HG02759 (cell line): ENCODE measurements at regions not wholly inside any gene's neighbourhood (a gene's known extent, or its start where the extent isn't known, plus 50 kb on each side); places are given as distances from the start of the nearest gene placed in this dataset.
"Not testable (repeated sequence)": the region's sequence is repeated elsewhere in the genome, so short reads cannot be mapped to it uniquely, and the experiment has no call there.

Experiments
- ATAC-seq: cut with Tn5 transposase; IDR thresholded peaks from one replicate; pipeline ENCODE4 v1.9.1; 2021; ENCODE audit warnings: mild to moderate bottlenecking, moderate library complexity; ENCODE audit not compliant: unreplicated experiment

GRCh38 chr4:104002318-104002717, 282.5 kb upstream of the TACR3 start:
- ATAC-seq, result not testable (repeated sequence)

DNA sequence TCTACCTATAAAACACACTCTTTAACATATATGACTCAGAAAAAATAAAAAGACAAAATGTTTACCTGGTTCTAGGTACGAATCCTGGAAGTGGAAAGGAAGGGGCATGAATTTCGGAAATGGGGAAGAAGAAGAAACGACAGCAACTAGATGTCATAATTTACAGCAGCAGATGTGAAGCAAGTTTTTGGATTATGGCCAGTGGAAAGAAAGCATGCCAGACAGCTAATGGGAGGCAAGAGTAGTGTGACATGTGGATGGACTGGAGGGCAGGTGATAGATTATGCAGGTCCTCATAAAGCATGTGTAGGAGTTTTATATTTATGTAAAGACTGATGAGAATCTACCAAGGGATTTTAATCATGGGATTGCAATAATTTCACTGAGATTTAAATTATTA, 279.0 kb upstream of the TACR3 start:
- ATAC-seq, result no peak

DNA sequence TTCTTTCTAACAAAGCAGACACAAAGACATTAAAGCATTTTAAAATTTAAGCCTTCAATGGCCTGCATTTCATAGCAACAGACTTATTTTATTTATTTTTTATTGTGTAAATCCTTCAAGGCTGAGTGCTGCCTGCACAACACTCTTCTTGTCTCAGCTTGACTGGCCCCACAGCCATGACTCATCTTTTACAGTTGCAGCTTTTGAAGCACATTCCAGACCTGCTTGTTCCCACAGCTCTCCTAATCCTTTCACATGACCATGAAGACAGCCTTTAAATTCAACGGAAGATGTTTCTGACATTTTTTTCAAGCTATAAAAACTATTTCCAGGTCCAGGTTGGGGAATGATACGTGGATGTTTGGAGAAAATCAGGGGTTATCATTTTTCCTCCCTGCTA, 276.9 kb upstream of the TACR3 start:
- no peak for ATAC-seq

DNA sequence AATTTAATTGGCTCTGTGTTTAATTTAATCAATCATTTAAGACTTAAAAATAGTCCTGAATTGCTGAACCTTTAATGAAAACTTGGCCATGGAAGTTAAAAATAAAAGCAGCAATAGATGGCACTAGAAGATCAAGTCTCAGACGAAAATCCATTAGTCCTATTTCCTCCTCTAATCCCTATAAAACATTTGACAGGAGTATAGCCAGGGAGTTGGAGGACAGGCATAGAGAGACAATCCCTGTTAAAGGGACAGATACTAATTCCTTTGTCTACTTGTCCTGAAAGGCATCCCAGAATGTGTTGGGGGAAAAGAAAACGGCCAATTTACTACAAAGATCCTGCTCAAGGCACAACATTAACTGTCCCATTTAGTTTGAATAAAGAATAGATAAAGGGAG, 276.3 kb upstream of the TACR3 start:
- no peak for ATAC-seq

DNA sequence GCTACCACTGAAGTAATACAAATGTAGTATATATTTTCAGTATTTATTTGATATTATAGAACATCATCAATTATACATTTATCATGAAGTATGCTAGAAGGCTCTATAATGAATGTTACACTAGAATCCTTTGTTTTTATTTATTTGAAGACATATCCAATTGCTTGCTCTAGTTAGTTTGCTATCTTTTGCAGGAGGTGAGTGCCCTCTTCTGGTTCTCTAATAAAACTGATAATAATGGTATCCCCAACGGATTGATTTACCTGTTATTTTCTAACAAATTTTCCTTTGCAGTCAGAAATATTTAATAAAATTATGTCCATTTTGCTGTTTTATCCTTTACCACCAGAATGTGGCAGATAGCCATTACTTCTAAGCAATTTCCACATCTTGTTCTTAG, 274.3 kb upstream of the TACR3 start:
- no peak for ATAC-seq

DNA sequence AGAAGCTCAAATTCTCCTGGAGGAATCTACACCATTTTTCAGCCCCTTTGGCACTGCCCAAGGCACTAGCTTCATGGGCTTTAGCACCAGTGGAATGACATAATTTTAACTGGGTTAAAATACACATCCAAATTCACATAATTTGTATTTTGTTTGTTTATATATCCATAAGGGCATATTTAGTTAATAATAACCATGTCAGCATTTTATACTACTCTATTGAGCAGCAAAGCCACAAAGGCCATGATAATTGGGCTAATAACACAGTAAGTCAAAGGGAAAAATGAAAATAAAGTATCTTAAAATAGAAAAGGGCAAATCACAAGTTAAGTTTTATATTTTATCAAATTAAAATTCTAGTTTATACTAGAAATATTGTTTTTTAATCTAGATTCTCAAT, 262.7 kb upstream of the TACR3 start:
- no peak for ATAC-seq

GRCh38 chr4:103948244-103949018, 228.6 kb upstream of the TACR3 start:
- ATAC-seq, result no peak

DNA sequence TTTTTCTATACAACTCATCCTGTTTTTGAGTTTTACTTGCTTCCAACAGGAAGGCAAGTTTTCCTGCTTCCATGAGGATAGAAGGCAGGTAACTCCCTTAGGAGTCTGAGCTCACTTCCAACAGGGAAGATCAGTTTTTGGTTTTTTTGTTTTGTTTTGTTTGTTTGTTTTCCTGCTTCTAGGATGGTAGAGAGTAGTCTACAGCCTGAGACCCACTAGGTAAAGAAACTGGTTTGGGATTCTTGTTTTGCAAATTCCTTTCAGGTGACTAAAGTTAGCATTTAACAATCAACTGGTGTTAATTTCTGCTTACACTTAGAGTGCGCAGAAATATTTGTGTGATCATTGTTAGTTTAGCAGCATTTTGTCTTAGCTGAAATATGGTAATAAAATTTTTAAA, 227.8 kb upstream of the TACR3 start:
- ATAC-seq, result no peak

DNA sequence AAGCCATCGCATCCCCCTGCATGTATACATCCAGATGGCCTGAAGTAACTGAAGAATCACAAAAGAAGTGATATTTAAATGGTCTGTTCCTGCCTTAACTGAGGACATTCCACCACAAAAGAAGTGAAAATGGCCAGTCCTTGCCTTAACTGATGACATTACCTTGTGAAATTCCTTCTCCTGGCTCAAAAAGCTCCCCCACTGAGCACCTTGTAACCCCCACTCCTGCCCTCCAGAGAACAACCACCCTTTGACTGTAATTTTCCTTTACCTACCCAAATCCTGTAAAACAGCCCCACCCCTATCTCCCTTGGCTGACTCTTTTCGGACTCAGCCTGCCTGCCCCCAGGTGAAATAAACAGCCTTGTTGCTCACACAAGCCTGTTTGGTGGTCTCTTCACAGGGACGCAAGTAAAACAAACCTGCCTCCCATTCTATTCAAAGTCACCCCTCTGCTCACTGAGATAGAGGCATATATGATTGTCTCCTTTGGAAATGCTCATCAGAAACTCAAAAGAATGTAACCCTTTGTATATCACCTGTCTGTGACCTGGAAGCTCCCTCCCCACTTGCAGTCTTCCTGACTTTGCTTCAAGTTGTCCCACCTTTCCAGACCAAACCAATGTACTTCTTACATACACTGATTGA, 227.0 kb upstream of the TACR3 start:
- ATAC-seq, result not testable (repeated sequence)

- ATAC-seq, result no peak
Observed at GRCh38 chr4:103938488-103938887, 218.7 kb upstream of the TACR3 start.

- no peak for ATAC-seq
Observed at GRCh38 chr4:103936653-103937145, 216.9 kb upstream of the TACR3 start.

DNA sequence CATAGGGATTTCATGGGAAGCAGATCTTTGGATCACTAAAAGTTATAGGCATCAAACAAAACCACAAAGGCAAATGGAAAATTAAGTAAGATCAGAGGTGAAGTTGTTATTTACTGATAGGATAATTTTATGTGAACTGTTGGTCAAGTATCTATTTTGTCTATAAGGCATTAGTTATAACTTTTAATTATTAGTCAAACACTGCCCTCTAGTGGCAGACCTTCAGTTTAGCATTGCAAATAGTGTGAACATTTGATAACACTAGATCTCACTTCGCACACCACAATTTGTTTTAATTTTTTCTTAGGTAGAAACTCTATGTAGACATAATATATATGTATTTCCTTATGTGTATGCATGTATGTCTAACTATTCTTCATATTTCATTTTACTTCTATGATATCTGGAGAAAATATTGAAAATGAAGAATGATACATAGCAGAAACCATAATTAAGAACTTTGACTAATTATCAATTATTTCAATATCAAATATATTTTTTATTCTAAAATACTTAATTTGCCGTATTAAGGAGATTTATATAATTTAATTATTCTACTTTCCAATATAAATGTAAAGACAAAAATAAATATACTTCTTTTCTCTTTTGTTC, 214.5 kb upstream of the TACR3 start:
- ATAC-seq, result peak; percentile 83

DNA sequence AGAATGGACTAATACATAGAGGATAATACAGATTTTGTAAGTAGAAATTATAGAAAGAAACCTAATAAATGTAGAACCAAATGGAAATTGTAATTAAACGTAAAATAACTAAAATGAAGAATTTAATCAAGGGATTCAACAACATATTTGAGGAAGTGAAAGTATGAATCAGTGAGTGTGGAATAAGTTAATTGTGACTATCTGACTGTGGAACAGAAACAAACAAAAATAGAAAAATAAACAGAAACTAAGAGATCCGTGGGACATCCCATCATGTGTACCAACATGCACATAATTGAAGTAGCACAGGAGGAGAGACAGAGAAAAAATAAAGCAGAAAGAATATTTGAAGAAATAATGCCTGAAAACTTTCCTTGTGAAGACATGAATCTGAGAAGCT, 208.6 kb upstream of the TACR3 start:
- ATAC-seq, result no peak

GRCh38 chr4:103923551-103923950, 203.8 kb upstream of the TACR3 start:
- no peak for ATAC-seq

DNA sequence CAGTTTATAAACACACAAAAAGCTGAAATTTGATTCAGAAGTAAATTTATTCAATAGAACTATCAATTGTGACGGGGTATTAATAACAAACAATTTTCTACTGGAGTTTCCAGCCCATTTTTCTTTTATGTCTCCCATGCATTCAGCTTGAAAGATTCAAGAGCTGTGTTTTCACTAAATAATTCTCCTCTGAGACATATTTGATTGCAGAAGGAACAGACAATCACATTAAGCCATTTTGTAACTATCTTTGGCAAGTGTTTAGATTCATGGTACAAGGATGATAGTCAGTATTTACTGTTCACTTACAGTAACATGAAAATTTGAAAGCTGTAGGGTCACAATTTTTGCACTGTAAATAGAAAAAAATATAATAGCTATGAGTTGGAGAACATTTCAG, 198.4 kb upstream of the TACR3 start:
- no peak for ATAC-seq

GRCh38 chr4:103915224-103915869, 195.6 kb upstream of the TACR3 start:
- peak; percentile 79 for ATAC-seq

DNA sequence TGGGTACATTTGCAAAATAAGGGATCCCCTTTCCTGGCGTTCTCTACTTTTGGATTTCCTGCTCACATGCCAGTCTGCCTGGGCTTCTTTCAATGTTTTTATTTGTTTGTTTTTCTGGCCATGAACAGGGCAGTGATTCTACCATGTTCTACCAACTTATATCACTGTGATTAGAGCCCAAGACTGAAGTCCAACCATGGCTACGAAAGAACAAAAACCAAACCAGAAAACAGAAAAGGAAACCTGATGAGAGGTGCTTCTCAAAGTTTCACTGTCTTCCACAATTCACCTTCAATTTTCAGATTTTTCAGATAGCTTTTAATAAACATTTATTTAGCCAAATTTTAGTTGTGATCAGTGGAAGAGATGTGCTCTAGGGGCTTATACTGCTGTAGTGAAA, 187.6 kb upstream of the TACR3 start:
- no peak for ATAC-seq

DNA sequence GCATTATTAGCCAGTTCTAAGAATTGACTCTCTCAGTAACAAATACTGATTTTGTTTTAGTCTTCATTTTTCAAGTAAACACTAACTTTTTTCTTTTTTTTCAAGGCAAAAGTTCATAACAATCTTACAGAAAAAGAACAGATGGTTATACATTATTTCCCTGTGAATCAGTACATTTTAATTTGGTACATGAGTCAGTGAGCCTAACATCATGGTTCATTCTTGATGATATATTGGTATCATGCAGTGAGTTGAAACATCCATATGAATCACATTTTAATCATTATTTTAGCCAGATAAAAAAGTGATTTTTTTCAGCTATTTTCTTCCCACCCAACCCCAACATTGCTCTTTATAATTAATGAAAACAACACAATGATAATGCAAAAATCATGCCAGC, 184.3 kb upstream of the TACR3 start:
- ATAC-seq, result no peak

- ATAC-seq, result no peak
Observed at GRCh38 chr4:103902730-103903129, 182.9 kb upstream of the TACR3 start.

GRCh38 chr4:103895876-103896465, 176.2 kb upstream of the TACR3 start:
- ATAC-seq, result no peak

GRCh38 chr4:103892586-103892985, 172.8 kb upstream of the TACR3 start:
- ATAC-seq, result no peak
